ENCODE measurements at regions not wholly inside any gene's neighbourhood (a gene's known extent, or its start where the extent isn't known, plus 50 kb on each side); places are given as distances from the start of the nearest gene placed in this dataset.

GRCh38 chr2:71799013-71799575, 345.7 kb downstream of the DYSF start:
- TF ChIP-seq CTCF (IDR thresholded peaks at IDR 0.05; ENCODE audit: insufficient read depth, low read length, poor library complexity, severe bottlenecking) (no peak), EZH2phosphoT487 (conservative IDR thresholded peaks at IDR 0.05; ENCODE audit: low read length) (no peak)
